ENCODE measurements at regions not wholly inside any gene's neighbourhood (a gene's known extent, or its start where the extent isn't known, plus 50 kb on each side); places are given as distances from the start of the nearest gene placed in this dataset.

GRCh38 chr2:16123421-16123820, 183.1 kb downstream of the MYCN start:
- ATAC-seq (ENCODE audit: low read depth): no peak

GRCh38 chr2:16122556-16122955, 182.2 kb downstream of the MYCN start:
- ChIA-PET CTCF (no interaction called here), POLR2A (no interaction called here)
- Mint-ChIP-seq H3K9me3 (no peaks in the 10 kb centered on the region), H3K4me1 (no peaks in the 10 kb centered on the region), H3K27me3 (no peaks in the 10 kb centered on the region), H3K36me3 (ENCODE audit: low read depth) (no peaks in the 10 kb centered on the region), H3K4me3 (no peak overlapping the region), H3K27ac (no peak overlapping the region)
- ATAC-seq (ENCODE audit: low read depth): no peak
- no peak for DNase-seq
- intact Hi-C loops (cut with micrococcal nuclease): no loop called here
- TF ChIP-seq CTCF (IDR thresholded peaks at IDR 0.05): no peak

More at GRCh38 chr2:16123421-16123820, 183.1 kb downstream of the MYCN start:
- POLR2A ChIA-PET: no interaction called here
- no peaks in the 10 kb centered on the region for H3K27me3 Mint-ChIP-seq
- TF ChIP-seq CTCF (IDR thresholded peaks at IDR 0.05): no peak
- H3K4me1 Mint-ChIP-seq: no peaks in the 10 kb centered on the region
- CTCF ChIA-PET: no interaction called here
- no peaks in the 10 kb centered on the region for H3K9me3 Mint-ChIP-seq
- H3K4me3 Mint-ChIP-seq: no peak overlapping the region
- H3K36me3 Mint-ChIP-seq (ENCODE audit: low read depth): no peaks in the 10 kb centered on the region
- intact Hi-C loops (cut with micrococcal nuclease): no loop called here
- no peak for DNase-seq
- no peak overlapping the region for H3K27ac Mint-ChIP-seq

- ATAC-seq (ENCODE audit: low read depth): no peak
Observed at GRCh38 chr2:16121986-16122390, 181.6 kb downstream of the MYCN start.

GRCh38 chr2:16121231-16121985, 181.1 kb downstream of the MYCN start:
- no peak for TF ChIP-seq CTCF (IDR thresholded peaks at IDR 0.05)
- H3K36me3 Mint-ChIP-seq (ENCODE audit: low read depth): no peaks in the 10 kb centered on the region
- ChIA-PET POLR2A (no interaction called here), CTCF (no interaction called here)
- H3K4me3 Mint-ChIP-seq: no peak overlapping the region
- H3K4me1 Mint-ChIP-seq: no peaks in the 10 kb centered on the region
- no peaks in the 10 kb centered on the region for H3K9me3 Mint-ChIP-seq
- no peaks in the 10 kb centered on the region for H3K27me3 Mint-ChIP-seq
- ATAC-seq (ENCODE audit: low read depth): no peak
- DNase-seq: no peak
- intact Hi-C loops (cut with micrococcal nuclease): no loop called here
- no peak overlapping the region for H3K27ac Mint-ChIP-seq

More at GRCh38 chr2:16121986-16122390, 181.6 kb downstream of the MYCN start:
- CTCF ChIA-PET: no interaction called here
- Mint-ChIP-seq H3K27ac (no peak overlapping the region), H3K4me1 (no peaks in the 10 kb centered on the region), H3K27me3 (no peaks in the 10 kb centered on the region), H3K9me3 (no peaks in the 10 kb centered on the region), H3K4me3 (no peak overlapping the region), H3K36me3 (ENCODE audit: low read depth) (no peaks in the 10 kb centered on the region)
- POLR2A ChIA-PET: no interaction called here
- no peak for DNase-seq
- intact Hi-C loops (cut with micrococcal nuclease): no loop called here
- no peak for TF ChIP-seq CTCF (IDR thresholded peaks at IDR 0.05)

GRCh38 chr2:16120591-16121180, 180.3 kb downstream of the MYCN start:
- Mint-ChIP-seq H3K27me3 (no peaks in the 10 kb centered on the region), H3K36me3 (ENCODE audit: low read depth) (no peaks in the 10 kb centered on the region), H3K27ac (no peak overlapping the region), H3K4me1 (no peaks in the 10 kb centered on the region), H3K4me3 (no peak overlapping the region), H3K9me3 (no peaks in the 10 kb centered on the region)
- ChIA-PET CTCF (no interaction called here), POLR2A (no interaction called here)
- intact Hi-C loops (cut with micrococcal nuclease): no loop called here
- no peak for TF ChIP-seq CTCF (IDR thresholded peaks at IDR 0.05)
- ATAC-seq (ENCODE audit: low read depth) (no peak), DNase-seq (no peak)

Measured in activated B cell treated with CpG ODN at 0.5 μM for 24 hours (primary cell).